Sigmoid colon (tissue), 6 donors: ENCODE measurements at regions not wholly inside any gene's neighbourhood (a gene's known extent, or its start where the extent isn't known, plus 50 kb on each side); places are given as distances from the start of the nearest gene placed in this dataset.

Experiments
- DNase-seq: peaks from one replicate; pipeline ENCODE4 v3.0.0-alpha.2; 2019
- H3K27ac ChIP-seq, 4 donors: fragments of 200-600 bp; sonication (generic); one replicate each; pipeline ENCODE4 v1.5.1; 2016 to 2019; ENCODE audit warnings: mild to moderate bottlenecking in 1 of 4
- H3K27me3 ChIP-seq, 3 donors: fragments of 200-600 bp; sonication (generic); one replicate each; pipeline ENCODE4 v1.5.1; 2019; ENCODE audit warnings: mild to moderate bottlenecking in 1 of 3
- H3K36me3 ChIP-seq, 4 donors: fragments of 200-600 bp; sonication (generic); one replicate each; pipeline ENCODE4 v1.5.1; 2016 to 2019
- H3K4me1 ChIP-seq, 4 donors: fragments of 200-600 bp; sonication (generic); one replicate each; pipeline ENCODE4 v1.5.1; 2017 to 2019
- H3K4me3 ChIP-seq, 4 donors: fragments of 200-600 bp; sonication (generic); one replicate each; pipeline ENCODE4 v1.5.1; 2017 to 2019; ENCODE audit warnings: mild to moderate bottlenecking in 2 of 4, moderate library complexity in 1 of 4
- H3K9me3 ChIP-seq, 4 donors: fragments of 200-600 bp in 3 of 4; sonication (generic) in 3 of 4; one replicate each; pipeline versions ENCODE4 v1.5.1 to v1.6.1; 2013 to 2019
- CTCF ChIP-seq, 4 experiments: fragments of 450-650 bp in 3 of 4; fragments of 200-600 bp in 1 of 4; IDR thresholded peaks; one replicate each; pipeline ENCODE4 v1.5.1; 2016 to 2019; ENCODE audit warnings: antibody characterized with exemption in 4 of 4, mild to moderate bottlenecking in 3 of 4, moderate library complexity in 2 of 4
- EP300 ChIP-seq, 4 donors: sonication (generic); formaldehyde crosslinking; IDR thresholded peaks; one replicate each; pipeline ENCODE4 v1.6.1; 2017; ENCODE audit warnings: antibody characterized with exemption in 4 of 4
- POLR2A ChIP-seq, 2 donors: fragments of 450-650 bp; IDR thresholded peaks; one replicate each; pipeline ENCODE4 v1.6.1; 2016; ENCODE audit warnings: antibody characterized with exemption in 2 of 2, mild to moderate bottlenecking in 2 of 2, moderate library complexity in 2 of 2
- POLR2AphosphoS5 ChIP-seq, 4 donors: sonication (generic); formaldehyde crosslinking; IDR thresholded peaks; one replicate each; pipeline ENCODE4 v1.6.1; 2017; ENCODE audit warnings: antibody characterized with exemption in 4 of 4
- WGBS, 2 donors: extraction: QIAGEN DNeasy Blood & Tissue Kit; methylation state at CpG; one replicate each; pipeline ENCODE4 v1.1.7; 2013; 5-methylcytosine and 5-hydroxymethylcytosine counted together
- intact Hi-C: fragments of 100-400 bp; cut with DNase I; formaldehyde crosslinking; loops from one replicate; pipeline ENCODE4 v1.15.1; 2023
- donor health status: healthy with polysubstance abuse.
- donor health status: healthy.

GRCh38 chr17:53574038-53574437 is 248.7 kb upstream of the KIF2B start:
- no peak overlapping the region for H3K4me3 ChIP-seq

GRCh38 chr17:53571342-53571741 is 251.4 kb upstream of the KIF2B start:
- Histone ChIP-seq H3K4me1 (peaks cover 0 to 5% (median 0%) of the 10 kb centered on the region in 4 donors), H3K27me3 (no peaks in the 10 kb centered on the region), H3K36me3 (no peaks in the 10 kb centered on the region), H3K27ac (no peak overlapping the region), H3K9me3 (no peaks in the 10 kb centered on the region), H3K4me3 (no peak overlapping the region)
- no peak for TF ChIP-seq POLR2AphosphoS5 (IDR thresholded peaks at IDR 0.05)
- no peak for TF ChIP-seq EP300 (IDR thresholded peaks at IDR 0.05)
- TF ChIP-seq CTCF (IDR thresholded peaks at IDR 0.05), result no peak
- no peak for TF ChIP-seq POLR2A (IDR thresholded peaks at IDR 0.05)
- DNase-seq, result no peak
- intact Hi-C loops, result no loop called here
- 62 to 67% methylated on average over 2 of the region's 2 CpGs for WGBS, 2 donors

More at GRCh38 chr17:53574038-53574437, 248.7 kb upstream of the KIF2B start:
- no peaks in the 10 kb centered on the region for H3K9me3 ChIP-seq
- no peaks in the 10 kb centered on the region for H3K36me3 ChIP-seq
- H3K4me1 ChIP-seq, result no peaks in the 10 kb centered on the region
- no peak for DNase-seq
- intact Hi-C loops, result no loop called here
- H3K27me3 ChIP-seq, result no peaks in the 10 kb centered on the region
- no peak overlapping the region for H3K27ac ChIP-seq
- 92 to 96% methylated on average over 2 of the region's 2 CpGs for WGBS, 2 donors
- TF ChIP-seq POLR2AphosphoS5 (IDR thresholded peaks at IDR 0.05) (no peak), EP300 (IDR thresholded peaks at IDR 0.05) (no peak), CTCF (IDR thresholded peaks at IDR 0.05) (no peak), POLR2A (IDR thresholded peaks at IDR 0.05) (no peak)

GRCh38 chr17:53570731-53571130 is 252.0 kb upstream of the KIF2B start:
- H3K4me3 ChIP-seq, result no peak overlapping the region
- no peak for TF ChIP-seq POLR2AphosphoS5 (IDR thresholded peaks at IDR 0.05)
- TF ChIP-seq POLR2A (IDR thresholded peaks at IDR 0.05), result no peak
- no peak for TF ChIP-seq CTCF (IDR thresholded peaks at IDR 0.05)
- no peak for TF ChIP-seq EP300 (IDR thresholded peaks at IDR 0.05)
- H3K4me1 ChIP-seq, result peaks cover 0 to 5% (median 0%) of the 10 kb centered on the region in 4 donors
- intact Hi-C loops, result no loop called here
- no peaks in the 10 kb centered on the region for H3K36me3 ChIP-seq
- DNase-seq, result no peak
- no peak overlapping the region for H3K27ac ChIP-seq
- no peaks in the 10 kb centered on the region for H3K27me3 ChIP-seq
- H3K9me3 ChIP-seq, result no peaks in the 10 kb centered on the region

- WGBS, 2 donors, result 37 to 41% methylated on average over 1 of the region's 1 CpG
These were observed 261.8 kb upstream of the KIF2B start for GRCh38 chr17:53560953-53561352.

More at GRCh38 chr17:53560953-53561352, 261.8 kb upstream of the KIF2B start:
- intact Hi-C loops, result no loop called here
- no peaks in the 10 kb centered on the region for H3K36me3 ChIP-seq
- peaks cover 0 to 3% (median 0%) of the 10 kb centered on the region in 4 donors for H3K9me3 ChIP-seq
- no peak overlapping the region for H3K27ac ChIP-seq
- H3K27me3 ChIP-seq, result no peaks in the 10 kb centered on the region
- no peaks in the 10 kb centered on the region for H3K4me1 ChIP-seq
- no peak for DNase-seq
- TF ChIP-seq EP300 (IDR thresholded peaks at IDR 0.05), result no peak
- no peak for TF ChIP-seq POLR2AphosphoS5 (IDR thresholded peaks at IDR 0.05)
- TF ChIP-seq POLR2A (IDR thresholded peaks at IDR 0.05), result no peak
- TF ChIP-seq CTCF (IDR thresholded peaks at IDR 0.05), result no peak
- H3K4me3 ChIP-seq, result no peak overlapping the region
